ENCODE measurements at regions not wholly inside any gene's neighbourhood (a gene's known extent, or its start where the extent isn't known, plus 50 kb on each side); places are given as distances from the start of the nearest gene placed in this dataset.
"Not testable (repeated sequence)": the region's sequence is repeated elsewhere in the genome, so short reads cannot be mapped to it uniquely, and the experiment has no call there.

GRCh38 chr5:164300295-164300694 lies 794.9 kb downstream of the MAT2B start:
- DNase-seq (ENCODE audit: low spot score) = no peak

GRCh38 chr5:164301136-164301535 lies 795.7 kb downstream of the MAT2B start:
- no peak for DNase-seq (ENCODE audit: low spot score)

GRCh38 chr5:164301708-164302107 lies 796.3 kb downstream of the MAT2B start:
- no peak for DNase-seq (ENCODE audit: low spot score)

- DNase-seq (ENCODE audit: low spot score) = no peak
These were observed 797.3 kb downstream of the MAT2B start for GRCh38 chr5:164302533-164303235.

GRCh38 chr5:164303646-164304215 lies 798.3 kb downstream of the MAT2B start:
- DNase-seq (ENCODE audit: low spot score) = no peak

GRCh38 chr5:164306662-164307061 lies 801.2 kb downstream of the MAT2B start:
- DNase-seq (ENCODE audit: low spot score) = no peak

GRCh38 chr5:164312801-164313200 lies 807.4 kb downstream of the MAT2B start:
- DNase-seq (ENCODE audit: low spot score) = no peak

GRCh38 chr5:164317676-164318075 lies 812.3 kb downstream of the MAT2B start:
- no peak for DNase-seq (ENCODE audit: low spot score)

GRCh38 chr5:164319161-164319560 lies 813.7 kb downstream of the MAT2B start:
- DNase-seq (ENCODE audit: low spot score) = no peak

GRCh38 chr5:164324239-164324638 lies 818.8 kb downstream of the MAT2B start:
- no peak for DNase-seq (ENCODE audit: low spot score)

GRCh38 chr5:164326219-164326618 lies 820.8 kb downstream of the MAT2B start:
- no peak for DNase-seq (ENCODE audit: low spot score)

- DNase-seq (ENCODE audit: low spot score) = not testable (repeated sequence)
These were observed 821.7 kb downstream of the MAT2B start for GRCh38 chr5:164327166-164327565.

GRCh38 chr5:164332349-164333196 lies 827.2 kb downstream of the MAT2B start:
- DNase-seq (ENCODE audit: low spot score) = no peak

GRCh38 chr5:164335837-164336236 lies 830.4 kb downstream of the MAT2B start:
- DNase-seq (ENCODE audit: low spot score) = no peak

GRCh38 chr5:164336276-164336675 lies 830.9 kb downstream of the MAT2B start:
- no peak for DNase-seq (ENCODE audit: low spot score)

- no peak for DNase-seq (ENCODE audit: low spot score)
These were observed 831.5 kb downstream of the MAT2B start for GRCh38 chr5:164336906-164337305.

GRCh38 chr5:164341056-164341619 lies 835.7 kb downstream of the MAT2B start:
- DNase-seq (ENCODE audit: low spot score) = no peak

GRCh38 chr5:164345173-164345849 lies 839.9 kb downstream of the MAT2B start:
- no peak for DNase-seq (ENCODE audit: low spot score)

GRCh38 chr5:164345853-164346252 lies 840.4 kb downstream of the MAT2B start:
- DNase-seq (ENCODE audit: low spot score) = no peak

- no peak for DNase-seq (ENCODE audit: low spot score)
These were observed 841.6 kb downstream of the MAT2B start for GRCh38 chr5:164346785-164347630.

- DNase-seq (ENCODE audit: low spot score) = no peak
These were observed 844.8 kb downstream of the MAT2B start for GRCh38 chr5:164350236-164350635.

All from GM03348 (cell line).